Sciatic nerve (tissue), 2 donors: ENCODE measurements at regions not wholly inside any gene's neighbourhood (a gene's known extent, or its start where the extent isn't known, plus 50 kb on each side); places are given as distances from the start of the nearest gene placed in this dataset.

Source experiments
- ATAC-seq: fragments of 200-7000 bp; cut with Tn5 transposase; one replicate; pipeline ENCODE4 v1.9.1; 2020; ENCODE audit warnings: mild to moderate bottlenecking, moderate library complexity
- DNase-seq: peaks from one replicate; pipeline ENCODE4 v3.0.0-alpha.2; 2020; ENCODE audit warnings: low spot score
- intact Hi-C: fragments of 100-400 bp; cut with DNase I; formaldehyde crosslinking; loops from one replicate; pipeline ENCODE4 v1.14.2; 2022
- donor health status: DM: no; HTN: no; CAD: no.
- donor health status: DM: no; HTN: no; CAD: no.

- intact Hi-C loops, result no loop called here
- ATAC-seq, result no peak
- no peak for DNase-seq
Observed at GRCh38 chr13:39100996-39101738, 62.9 kb downstream of the NHLRC3 start.

GRCh38 chr13:39102981-39103490 lies 64.8 kb downstream of the NHLRC3 start:
- intact Hi-C loops, result no loop called here
- no peak for ATAC-seq
- no peak for DNase-seq

GRCh38 chr13:39105110-39105509 lies 66.9 kb downstream of the NHLRC3 start:
- DNase-seq (no peak), ATAC-seq (no peak)
- intact Hi-C loops, result no loop called here

- intact Hi-C loops, result no loop called here
- DNase-seq (no peak), ATAC-seq (no peak)
Observed at GRCh38 chr13:39106216-39107005, 68.2 kb downstream of the NHLRC3 start.

- intact Hi-C loops, result no loop called here
Observed at GRCh38 chr13:39107561-39107960, 69.3 kb downstream of the NHLRC3 start.

GRCh38 chr13:39108783-39109182 lies 70.5 kb downstream of the NHLRC3 start:
- intact Hi-C loops, result no loop called here
- ATAC-seq (no peak), DNase-seq (no peak)

More at GRCh38 chr13:39107561-39107960, 69.3 kb downstream of the NHLRC3 start:
- DNase-seq (no peak), ATAC-seq (no peak)

GRCh38 chr13:39110518-39111097 lies 72.4 kb downstream of the NHLRC3 start:
- no peak for ATAC-seq
- no peak for DNase-seq
- intact Hi-C loops, result no loop called here

- no peak for ATAC-seq
- DNase-seq, result no peak
- intact Hi-C loops, result no loop called here
Observed at GRCh38 chr13:39111145-39111544, 72.9 kb downstream of the NHLRC3 start.

GRCh38 chr13:39119422-39119821 lies 81.2 kb downstream of the NHLRC3 start:
- ATAC-seq (no peak), DNase-seq (no peak)
- intact Hi-C loops, result no loop called here

GRCh38 chr13:39123578-39123977 lies 85.3 kb downstream of the NHLRC3 start:
- intact Hi-C loops, result no loop called here
- ATAC-seq, result no peak

GRCh38 chr13:39129213-39129612 lies 91.0 kb downstream of the NHLRC3 start:
- intact Hi-C loops, result no loop called here
- DNase-seq (no peak), ATAC-seq (no peak)

More at GRCh38 chr13:39123578-39123977, 85.3 kb downstream of the NHLRC3 start:
- no peak for DNase-seq

- intact Hi-C loops, result no loop called here
- ATAC-seq (no peak), DNase-seq (no peak)
Observed at GRCh38 chr13:39130301-39130700, 92.0 kb downstream of the NHLRC3 start.

- no peak for ATAC-seq
- intact Hi-C loops, result no loop called here
Observed at GRCh38 chr13:39132286-39133230, 94.3 kb downstream of the NHLRC3 start.

GRCh38 chr13:39133781-39134180 lies 95.5 kb downstream of the NHLRC3 start:
- intact Hi-C loops, result no loop called here
- ATAC-seq, result no peak

More at GRCh38 chr13:39132286-39133230, 94.3 kb downstream of the NHLRC3 start:
- no peak for DNase-seq

GRCh38 chr13:39134574-39134973 lies 96.3 kb downstream of the NHLRC3 start:
- no peak for ATAC-seq
- intact Hi-C loops, result no loop called here
- DNase-seq, result no peak

More at GRCh38 chr13:39133781-39134180, 95.5 kb downstream of the NHLRC3 start:
- DNase-seq, result no peak

GRCh38 chr13:39144391-39144790 lies 106.1 kb downstream of the NHLRC3 start:
- intact Hi-C loops, result loop anchor here (10.0 kb wide), 1 partner anchor 470 kb away; no protein-coding TSS in a partner anchor
- DNase-seq (no peak), ATAC-seq (no peak)

- intact Hi-C loops, result loop anchor here (10.0 kb wide), 1 partner anchor 470 kb away; no protein-coding TSS in a partner anchor
- ATAC-seq (peak; percentile 81), DNase-seq (peak; percentile 75)
Observed at GRCh38 chr13:39144941-39145533, 106.8 kb downstream of the NHLRC3 start.

GRCh38 chr13:39148513-39148961 lies 110.3 kb downstream of the NHLRC3 start:
- intact Hi-C loops, result loop anchor here (10.0 kb wide), 1 partner anchor 466 kb away; no protein-coding TSS in a partner anchor
- DNase-seq, result no peak
- ATAC-seq, result peak; percentile 93
